LNCAP (cell line): ENCODE measurements at regions not wholly inside any gene's neighbourhood (a gene's known extent, or its start where the extent isn't known, plus 50 kb on each side); places are given as distances from the start of the nearest gene placed in this dataset.

ENCODE experiments used
- TF ChIP-seq, protein P1 (sequence below): fragments of 450-650 bp; IDR thresholded peaks from 2 replicates; pipeline ENCODE4 v1.5.1; 2017; ENCODE audit warnings: mild to moderate bottlenecking

DNA sequence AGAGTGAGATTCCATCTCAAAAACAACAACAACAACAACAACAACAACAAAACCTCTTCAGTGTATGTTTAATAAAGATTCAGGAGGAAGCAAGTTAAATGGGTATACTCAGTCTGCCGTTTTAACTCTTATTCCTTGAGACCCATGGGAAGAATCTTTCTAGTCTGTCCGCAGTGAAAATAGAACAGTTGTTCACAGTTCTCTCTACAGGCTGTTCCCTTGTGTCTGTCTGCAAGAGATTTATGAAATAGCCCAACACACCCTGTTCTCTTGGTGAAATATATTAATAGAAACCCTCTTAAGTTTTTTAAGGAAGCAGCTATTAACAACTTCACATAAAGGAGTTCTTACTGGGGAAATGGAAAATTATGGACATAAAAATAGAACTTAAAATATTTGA, 682.2 kb upstream of the RAG2 start:
- TF ChIP-seq, protein P1, sequence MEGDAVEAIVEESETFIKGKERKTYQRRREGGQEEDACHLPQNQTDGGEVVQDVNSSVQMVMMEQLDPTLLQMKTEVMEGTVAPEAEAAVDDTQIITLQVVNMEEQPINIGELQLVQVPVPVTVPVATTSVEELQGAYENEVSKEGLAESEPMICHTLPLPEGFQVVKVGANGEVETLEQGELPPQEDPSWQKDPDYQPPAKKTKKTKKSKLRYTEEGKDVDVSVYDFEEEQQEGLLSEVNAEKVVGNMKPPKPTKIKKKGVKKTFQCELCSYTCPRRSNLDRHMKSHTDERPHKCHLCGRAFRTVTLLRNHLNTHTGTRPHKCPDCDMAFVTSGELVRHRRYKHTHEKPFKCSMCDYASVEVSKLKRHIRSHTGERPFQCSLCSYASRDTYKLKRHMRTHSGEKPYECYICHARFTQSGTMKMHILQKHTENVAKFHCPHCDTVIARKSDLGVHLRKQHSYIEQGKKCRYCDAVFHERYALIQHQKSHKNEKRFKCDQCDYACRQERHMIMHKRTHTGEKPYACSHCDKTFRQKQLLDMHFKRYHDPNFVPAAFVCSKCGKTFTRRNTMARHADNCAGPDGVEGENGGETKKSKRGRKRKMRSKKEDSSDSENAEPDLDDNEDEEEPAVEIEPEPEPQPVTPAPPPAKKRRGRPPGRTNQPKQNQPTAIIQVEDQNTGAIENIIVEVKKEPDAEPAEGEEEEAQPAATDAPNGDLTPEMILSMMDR, result no peak

DNA sequence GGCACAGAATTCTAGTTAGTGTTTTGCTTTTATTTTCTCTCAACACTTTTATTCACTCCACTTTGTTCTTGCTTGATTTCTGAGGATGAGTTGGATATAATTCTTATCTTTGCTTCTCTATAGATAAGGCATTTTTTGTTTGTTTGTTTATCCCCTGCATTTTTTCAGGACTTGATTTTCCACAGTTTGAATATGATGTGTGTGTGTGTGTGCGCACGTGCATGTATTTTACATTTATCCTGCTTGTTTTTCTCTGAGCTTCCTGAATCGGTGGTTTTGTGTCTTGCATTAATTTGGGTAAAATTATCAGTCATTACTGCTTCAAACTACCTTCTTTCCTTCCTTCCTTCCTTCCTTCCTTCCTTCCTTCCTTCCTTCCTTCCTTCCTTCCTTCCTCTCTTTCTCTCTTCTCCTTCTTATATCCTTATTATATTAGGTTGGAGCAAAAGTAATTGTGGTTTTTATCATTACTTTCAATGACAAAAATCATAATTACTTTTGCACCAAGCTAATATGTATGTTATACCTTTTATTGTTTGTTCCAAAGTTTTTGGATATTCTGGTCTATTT, 679.9 kb upstream of the RAG2 start:
- TF ChIP-seq, protein P1, result no peak

DNA sequence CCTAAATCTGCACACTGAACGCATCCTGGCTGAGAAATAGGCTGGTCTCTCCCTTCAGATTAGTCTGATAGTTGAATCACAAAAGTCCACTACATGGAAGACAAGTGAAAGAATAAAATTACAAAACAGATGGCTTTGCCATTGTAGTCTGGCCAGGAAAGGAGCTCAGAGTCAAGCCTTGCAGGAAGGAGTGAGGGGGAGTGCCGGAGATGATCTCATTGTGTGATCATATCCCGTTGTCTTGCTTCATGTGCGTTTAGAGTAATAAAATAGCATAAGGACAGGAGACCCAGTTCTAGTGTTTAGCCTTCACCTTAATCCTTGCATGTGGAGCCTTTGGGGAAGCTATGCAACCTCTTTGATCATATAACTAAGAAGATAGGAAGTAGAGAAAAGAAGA, 666.7 kb upstream of the RAG2 start:
- TF ChIP-seq, protein P1, result no peak

DNA sequence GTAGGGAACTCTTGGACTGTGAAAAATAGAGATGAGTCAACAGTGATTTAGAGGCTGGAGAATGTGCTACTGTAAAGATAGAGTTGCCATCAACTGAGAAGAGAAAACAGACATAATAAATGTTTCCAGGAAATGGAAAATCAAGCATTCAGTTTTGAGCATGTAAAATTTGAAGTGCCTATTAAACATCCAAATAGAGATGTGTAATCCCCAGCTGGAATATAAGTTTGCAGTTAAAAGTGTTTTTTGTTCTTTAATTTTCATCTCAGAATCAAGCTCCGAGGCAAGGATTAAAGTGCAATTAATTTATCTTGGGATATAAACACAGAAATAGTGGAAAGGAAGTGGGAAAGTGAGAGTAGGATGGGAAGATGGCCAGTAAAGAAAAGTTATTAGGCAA, 666.0 kb upstream of the RAG2 start:
- TF ChIP-seq, protein P1, result no peak

DNA sequence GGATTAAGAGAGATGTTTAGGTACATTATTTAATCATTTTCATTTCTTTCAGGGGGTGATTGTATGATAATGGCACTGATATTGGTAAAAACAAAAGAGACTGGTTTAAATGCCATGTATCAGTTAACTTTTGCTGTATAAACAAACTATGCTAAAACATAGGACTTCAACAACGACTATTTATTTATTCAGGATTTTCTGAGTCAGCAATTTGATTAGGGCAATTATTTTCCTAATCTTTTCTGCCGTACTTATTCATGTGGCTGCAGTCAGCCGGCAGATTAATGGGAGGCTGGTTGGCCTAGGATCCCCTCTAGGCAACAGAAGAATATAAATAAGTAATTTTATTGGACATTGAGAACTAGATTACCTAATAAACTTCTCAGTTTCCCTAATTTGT, 661.7 kb upstream of the RAG2 start:
- TF ChIP-seq, protein P1, result no peak

DNA sequence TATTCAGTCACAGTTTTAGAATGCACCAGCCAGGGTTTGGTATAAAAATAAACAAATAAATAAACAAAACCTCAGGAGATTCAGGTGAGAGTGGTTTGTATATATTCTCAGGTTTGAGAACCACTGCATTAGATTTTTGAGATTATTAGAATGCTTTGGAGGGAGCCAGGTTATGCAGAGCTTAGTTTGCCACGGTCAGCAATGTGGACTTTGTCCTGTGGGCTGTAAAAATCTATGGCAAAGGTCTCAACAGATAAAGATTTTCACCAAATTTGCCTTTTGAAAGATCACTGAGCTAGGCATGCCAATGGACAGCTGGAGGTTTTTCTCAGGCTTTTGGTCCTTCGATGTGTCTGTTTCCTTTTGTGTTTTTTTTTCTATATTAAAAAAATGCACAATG, 650.1 kb upstream of the RAG2 start:
- TF ChIP-seq, protein P1, result no peak

DNA sequence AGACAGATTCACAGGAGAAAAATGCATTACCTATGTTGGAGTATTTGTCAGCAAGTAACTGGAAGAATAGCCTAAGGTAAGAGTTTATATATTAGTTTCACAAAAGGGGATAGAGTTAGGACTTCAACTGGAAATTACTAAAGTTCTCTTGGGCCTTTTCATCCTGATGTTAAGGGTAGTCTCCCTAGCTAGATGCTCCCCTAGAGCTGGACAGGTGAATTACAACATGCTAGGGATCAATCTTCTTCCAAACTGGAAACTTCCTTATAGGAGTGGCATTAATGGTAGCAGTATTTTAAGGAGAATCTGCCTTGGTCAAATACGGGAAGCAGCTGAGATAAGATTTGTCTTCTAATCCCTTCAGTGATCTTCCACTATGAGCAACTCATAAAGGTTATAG, 632.8 kb upstream of the RAG2 start:
- TF ChIP-seq, protein P1, result no peak

DNA sequence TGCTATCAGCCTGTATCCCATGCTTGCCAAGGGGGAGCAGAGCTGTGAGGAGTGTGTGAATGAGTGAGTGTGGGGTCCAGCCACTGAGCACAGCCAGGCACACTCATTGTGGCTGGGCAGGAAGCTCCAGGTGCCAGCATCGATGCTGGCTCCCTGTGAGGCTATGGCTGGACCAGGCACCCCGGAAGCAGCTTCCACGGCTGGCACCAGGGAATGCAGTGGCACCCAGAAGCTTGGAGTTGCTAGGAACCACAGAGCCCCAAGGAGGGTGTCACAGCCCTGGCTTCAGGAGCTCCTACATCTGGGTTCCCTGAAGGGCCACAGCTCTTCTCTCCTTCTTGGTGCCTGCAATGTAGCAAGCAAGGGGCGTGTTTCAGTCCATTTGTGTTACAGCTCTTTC, 625.9 kb upstream of the RAG2 start:
- TF ChIP-seq, protein P1, result no peak
